ENCODE measurements at regions not wholly inside any gene's neighbourhood (a gene's known extent, or its start where the extent isn't known, plus 50 kb on each side); places are given as distances from the start of the nearest gene placed in this dataset.
A peak's percentile ranks its signal among the peaks of the same experiment; 100 is the strongest.

DNA sequence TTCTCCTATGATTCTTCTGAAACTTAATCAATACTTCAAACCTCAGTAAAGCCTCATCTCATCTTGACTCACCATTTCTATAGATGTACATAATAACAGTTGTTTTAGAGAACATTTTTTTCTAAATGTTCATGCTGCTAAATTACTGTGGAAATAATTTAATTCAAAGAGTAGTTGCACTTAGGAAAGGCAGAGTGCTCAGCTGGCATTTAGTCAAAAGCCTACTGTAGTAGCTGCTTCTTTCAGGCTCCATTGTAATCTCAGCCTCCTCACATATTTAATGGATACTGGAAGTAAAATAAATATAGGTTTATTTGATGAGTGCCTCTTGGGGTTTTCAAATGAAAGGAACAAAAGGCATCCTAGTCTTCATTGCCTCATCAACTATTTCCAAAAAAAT is 325.0 kb downstream of the CCER1 start:
- Histone ChIP-seq H3K36me3 (ENCODE audit: insufficient read depth, low read length) (no peaks in the 10 kb centered on the region), H3K9ac (ENCODE audit: low read length) (no peak overlapping the region), H3K27me3 (ENCODE audit: insufficient read depth, low read length) (no peaks in the 10 kb centered on the region), H3K27ac (ENCODE audit: low read depth, low read length) (no peak overlapping the region), H3K4me1 (ENCODE audit: insufficient read depth, low read length) (no peaks in the 10 kb centered on the region), H3K79me2 (ENCODE audit: insufficient read depth, low read length) (no peaks in the 10 kb centered on the region), H3K9me3 (ENCODE audit: insufficient read depth, low read depth, low read length) (peaks cover 2% of the 10 kb centered on the region), H3K4me3 (ENCODE audit: insufficient read depth, low read depth, low read length) (no peak overlapping the region), H4K20me1 (ENCODE audit: insufficient read depth, low read length) (no peaks in the 10 kb centered on the region), H2AFZ (ENCODE audit: low read depth, low read length) (no peak overlapping the region), H3K4me2 (ENCODE audit: low read length) (no peak overlapping the region)
- Mint-ChIP-seq H3K9me3 (ENCODE audit: unreplicated experiment) (no peaks in the 10 kb centered on the region), H3K4me1 (ENCODE audit: low read depth, unreplicated experiment) (peaks cover 4% of the 10 kb centered on the region), H3K36me3 (ENCODE audit: low read depth, unreplicated experiment) (no peaks in the 10 kb centered on the region), H3K27ac (ENCODE audit: unreplicated experiment) (no peak overlapping the region), H3K27me3 (ENCODE audit: low read depth, unreplicated experiment) (no peaks in the 10 kb centered on the region), H3K4me3 (ENCODE audit: unreplicated experiment) (no peak overlapping the region)
- TF ChIP-seq, protein P1, sequence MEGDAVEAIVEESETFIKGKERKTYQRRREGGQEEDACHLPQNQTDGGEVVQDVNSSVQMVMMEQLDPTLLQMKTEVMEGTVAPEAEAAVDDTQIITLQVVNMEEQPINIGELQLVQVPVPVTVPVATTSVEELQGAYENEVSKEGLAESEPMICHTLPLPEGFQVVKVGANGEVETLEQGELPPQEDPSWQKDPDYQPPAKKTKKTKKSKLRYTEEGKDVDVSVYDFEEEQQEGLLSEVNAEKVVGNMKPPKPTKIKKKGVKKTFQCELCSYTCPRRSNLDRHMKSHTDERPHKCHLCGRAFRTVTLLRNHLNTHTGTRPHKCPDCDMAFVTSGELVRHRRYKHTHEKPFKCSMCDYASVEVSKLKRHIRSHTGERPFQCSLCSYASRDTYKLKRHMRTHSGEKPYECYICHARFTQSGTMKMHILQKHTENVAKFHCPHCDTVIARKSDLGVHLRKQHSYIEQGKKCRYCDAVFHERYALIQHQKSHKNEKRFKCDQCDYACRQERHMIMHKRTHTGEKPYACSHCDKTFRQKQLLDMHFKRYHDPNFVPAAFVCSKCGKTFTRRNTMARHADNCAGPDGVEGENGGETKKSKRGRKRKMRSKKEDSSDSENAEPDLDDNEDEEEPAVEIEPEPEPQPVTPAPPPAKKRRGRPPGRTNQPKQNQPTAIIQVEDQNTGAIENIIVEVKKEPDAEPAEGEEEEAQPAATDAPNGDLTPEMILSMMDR (IDR thresholded peaks at IDR 0.05; ENCODE audit: insufficient read depth, low read depth, low read length): no peak
- TF ChIP-seq EZH2 (IDR thresholded peaks at IDR 0.05; ENCODE audit: insufficient read depth, low read length): no peak
- FAIRE-seq (no peak), DNase-seq (ENCODE audit: low read depth) (no peak)

DNA sequence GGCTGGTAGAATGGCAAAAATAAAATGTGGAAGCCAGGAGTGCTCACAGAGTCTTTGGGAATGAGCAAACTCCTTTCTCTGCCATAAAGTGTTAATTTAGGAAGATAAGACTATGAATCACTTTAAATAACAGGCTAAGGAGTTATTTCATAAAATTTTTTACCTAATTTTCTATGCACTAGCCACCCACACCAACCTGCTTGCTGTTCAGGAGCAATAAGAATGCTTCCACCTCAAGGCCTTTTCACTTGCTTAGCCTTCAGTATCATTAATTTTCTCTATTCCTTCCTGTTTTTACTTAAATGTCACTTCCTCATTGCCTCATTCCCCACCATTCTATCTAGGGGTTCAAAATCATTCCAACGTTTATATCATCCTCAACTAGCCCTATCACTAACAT is 326.8 kb downstream of the CCER1 start:
- H3K27ac ChIP-seq (ENCODE audit: low read depth, low read length): no peak overlapping the region
- H3K27me3 Mint-ChIP-seq (ENCODE audit: low read depth, unreplicated experiment): no peaks in the 10 kb centered on the region
- no peaks in the 10 kb centered on the region for H3K36me3 ChIP-seq (ENCODE audit: insufficient read depth, low read length)
- TF ChIP-seq, protein P1 (IDR thresholded peaks at IDR 0.05; ENCODE audit: insufficient read depth, low read depth, low read length): no peak
- no peak for TF ChIP-seq EZH2 (IDR thresholded peaks at IDR 0.05; ENCODE audit: insufficient read depth, low read length)
- DNase-seq (ENCODE audit: low read depth) (peak; percentile 1), FAIRE-seq (no peak)
- H3K4me2 ChIP-seq (ENCODE audit: low read length): no peak overlapping the region
- peaks cover 4% of the 10 kb centered on the region for H3K4me1 Mint-ChIP-seq (ENCODE audit: low read depth, unreplicated experiment)
- no peaks in the 10 kb centered on the region for H3K9me3 Mint-ChIP-seq (ENCODE audit: unreplicated experiment)
- no peaks in the 10 kb centered on the region for H3K9me3 ChIP-seq (ENCODE audit: insufficient read depth, low read depth, low read length)
- H3K4me3 Mint-ChIP-seq (ENCODE audit: unreplicated experiment): no peak overlapping the region
- no peaks in the 10 kb centered on the region for H4K20me1 ChIP-seq (ENCODE audit: insufficient read depth, low read length)
- H2AFZ ChIP-seq (ENCODE audit: low read depth, low read length): no peak overlapping the region
- no peak overlapping the region for H3K9ac ChIP-seq (ENCODE audit: low read length)
- H3K27me3 ChIP-seq (ENCODE audit: insufficient read depth, low read length): no peaks in the 10 kb centered on the region
- no peak overlapping the region for H3K4me3 ChIP-seq (ENCODE audit: insufficient read depth, low read depth, low read length)
- no peaks in the 10 kb centered on the region for H3K79me2 ChIP-seq (ENCODE audit: insufficient read depth, low read length)
- H3K36me3 Mint-ChIP-seq (ENCODE audit: low read depth, unreplicated experiment): no peaks in the 10 kb centered on the region
- no peak overlapping the region for H3K27ac Mint-ChIP-seq (ENCODE audit: unreplicated experiment)
- H3K4me1 ChIP-seq (ENCODE audit: insufficient read depth, low read length): no peaks in the 10 kb centered on the region

DNA sequence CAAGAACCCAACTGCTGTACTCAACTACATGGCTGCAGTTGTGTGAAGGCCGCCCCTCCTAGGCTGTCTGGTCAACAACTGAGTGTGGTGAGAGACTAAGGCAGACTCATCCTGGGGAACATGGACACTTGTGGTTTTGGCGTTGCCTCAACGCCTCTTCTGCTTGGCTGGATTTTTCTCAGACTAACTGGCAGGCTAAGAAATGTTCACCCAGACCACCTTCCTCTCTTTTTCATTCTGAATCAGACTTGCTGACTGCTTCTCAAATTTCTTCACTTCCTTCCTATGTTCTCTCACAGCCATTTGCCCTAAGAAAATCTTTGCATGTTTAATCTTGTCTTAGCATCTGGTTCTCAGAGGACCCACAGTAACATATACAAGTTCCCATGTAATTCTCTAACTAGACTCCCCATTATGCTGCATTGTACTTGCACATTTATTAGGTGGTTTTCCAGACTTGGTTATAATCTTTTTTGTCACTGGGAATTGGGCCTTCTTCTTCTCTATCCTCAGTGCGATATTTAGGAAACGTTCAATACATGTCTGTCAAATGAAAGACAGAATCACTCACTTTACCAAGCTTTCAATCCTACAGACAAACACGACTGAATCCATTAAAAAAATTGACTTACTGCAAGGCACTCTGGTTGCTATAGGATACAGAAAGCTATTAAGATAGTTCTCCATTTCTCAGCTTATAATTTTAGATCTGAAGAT is 327.6 kb downstream of the CCER1 start:
- H3K4me1 Mint-ChIP-seq (ENCODE audit: low read depth, unreplicated experiment): peaks cover 7% of the 10 kb centered on the region
- Histone ChIP-seq H2AFZ (ENCODE audit: low read depth, low read length) (no peak overlapping the region), H3K9ac (ENCODE audit: low read length) (no peak overlapping the region), H3K9me3 (ENCODE audit: insufficient read depth, low read depth, low read length) (no peaks in the 10 kb centered on the region), H3K27me3 (ENCODE audit: insufficient read depth, low read length) (no peaks in the 10 kb centered on the region), H3K27ac (ENCODE audit: low read depth, low read length) (no peak overlapping the region), H3K4me3 (ENCODE audit: insufficient read depth, low read depth, low read length) (no peak overlapping the region), H3K79me2 (ENCODE audit: insufficient read depth, low read length) (no peaks in the 10 kb centered on the region), H4K20me1 (ENCODE audit: insufficient read depth, low read length) (no peaks in the 10 kb centered on the region), H3K4me2 (ENCODE audit: low read length) (no peak overlapping the region), H3K36me3 (ENCODE audit: insufficient read depth, low read length) (no peaks in the 10 kb centered on the region), H3K4me1 (ENCODE audit: insufficient read depth, low read length) (no peaks in the 10 kb centered on the region)
- DNase-seq (ENCODE audit: low read depth) (peak; percentile 45), FAIRE-seq (no peak)
- H3K4me3 Mint-ChIP-seq (ENCODE audit: unreplicated experiment): no peak overlapping the region
- TF ChIP-seq, protein P1 (IDR thresholded peaks at IDR 0.05; ENCODE audit: insufficient read depth, low read depth, low read length): no peak
- no peak for TF ChIP-seq EZH2 (IDR thresholded peaks at IDR 0.05; ENCODE audit: insufficient read depth, low read length)
- H3K9me3 Mint-ChIP-seq (ENCODE audit: unreplicated experiment): no peaks in the 10 kb centered on the region
- no peak overlapping the region for H3K27ac Mint-ChIP-seq (ENCODE audit: unreplicated experiment)
- H3K27me3 Mint-ChIP-seq (ENCODE audit: low read depth, unreplicated experiment): no peaks in the 10 kb centered on the region
- no peaks in the 10 kb centered on the region for H3K36me3 Mint-ChIP-seq (ENCODE audit: low read depth, unreplicated experiment)
